HCT116 (cell line): ENCODE measurements at regions not wholly inside any gene's neighbourhood (a gene's known extent, or its start where the extent isn't known, plus 50 kb on each side); places are given as distances from the start of the nearest gene placed in this dataset.

ENCODE experiments used
- ATAC-seq: fragments of 200-7000 bp; cut with Tn5 transposase; 2 replicates; pipeline ENCODE4 v1.9.1; 2020; ENCODE audit warnings: mild to moderate bottlenecking, moderate library complexity
- BruUV-seq: library from RNA; stranded (reverse); fragments of 400-500 nt; replicated peaks from 2 replicates; lab custom pipeline; 2021; lab: Mats Ljungman, UMichigan
- CTCF ChIA-PET: fragments of 300-600 bp; sonication (Branson Sonifier 250); formaldehyde crosslinking; loops from one replicate; lab custom pipeline; 2021; ENCODE audit warnings: antibody characterized with exemption; lab: Charles Lee
- POLR2A ChIA-PET: fragments of 300-600, 350-600 bp; sonication (Branson Sonifier 250); formaldehyde crosslinking; loops from one replicate; lab custom pipeline; 2021; ENCODE audit warnings: antibody characterized with exemption; lab: Charles Lee
- RAD21 ChIA-PET, 2 experiments: fragments of 300-600 bp; sonication (Branson Sonifier 250); formaldehyde crosslinking; loops; one replicate each; lab custom pipeline; 2023; ENCODE audit warnings: low total read pairs in 2 of 2; ENCODE audit not compliant: uncharacterized antibody in 2 of 2, unreplicated experiment in 2 of 2, low non-redundant PET in 1 of 2; lab: Charles Lee
- DNase-seq: peaks from one replicate; pipeline ENCODE4 v3.0.0-alpha.2; 2010; ENCODE audit warnings: low read depth, low spot score
- H2AFZ ChIP-seq: fragments of 200-600 bp; shearing (Covaris generic), sonication (generic); 2 replicates; pipeline ENCODE4 v1.6.1; 2017; ENCODE audit warnings: low read depth, mixed run types, mixed read lengths, antibody characterized with exemption, low read length; ENCODE audit not compliant: poor library complexity, severe bottlenecking
- H3K27ac ChIP-seq: 2 replicates; pipeline ENCODE4 v1.5.1; 2012; ENCODE audit warnings: low read depth, low read length
- H3K27me3 ChIP-seq: fragments of 200-600 bp; sonication (generic); 2 replicates; pipeline ENCODE4 v1.6.1; 2016; ENCODE audit warnings: mixed run types, low read length, mixed read lengths; ENCODE audit not compliant: insufficient read depth
- H3K36me3 ChIP-seq, 2 experiments: fragments of 200-500 bp in 1 of 2; fragments of 200-600 bp in 1 of 2; sonication (Bioruptor generic) in 1 of 2; sonication (generic) in 1 of 2; 2 replicates each; pipeline versions ENCODE4 v1.5.1 to v1.6.1; 2014 to 2016; ENCODE audit warnings: low read length in 2 of 2, inconsistent platforms in 1 of 2, mixed read lengths in 1 of 2, mixed run types in 1 of 2; ENCODE audit not compliant: insufficient read depth in 2 of 2, control insufficient read depth in 1 of 2
- H3K4me1 ChIP-seq, 2 experiments: fragments of 200-600 bp in 1 of 2; sonication (generic) in 1 of 2; 2 replicates each; pipeline versions ENCODE4 v1.5.1 to v1.6.1; 2012 to 2017; ENCODE audit warnings: low read length in 2 of 2, inconsistent platforms in 1 of 2, mild to moderate bottlenecking in 1 of 2, mixed read lengths in 1 of 2, mixed run types in 1 of 2, moderate library complexity in 1 of 2; ENCODE audit not compliant: insufficient read depth in 2 of 2, control insufficient read depth in 1 of 2
- H3K4me2 ChIP-seq: fragments of 200-600 bp; sonication (generic); 2 replicates; pipeline ENCODE4 v1.6.1; 2017; ENCODE audit warnings: mixed run types, low read length, mixed read lengths
- H3K4me3 ChIP-seq, 2 experiments: fragments of 200-600 bp in 1 of 2; sonication (generic) in 1 of 2; replicated peaks in 1 of 2; 2 replicates each; pipeline ENCODE4 v1.5.1; 2011 to 2016; ENCODE audit warnings: low read length in 2 of 2, control low read depth in 1 of 2, low read depth in 1 of 2, mild to moderate bottlenecking in 1 of 2, mixed read lengths in 1 of 2, mixed run types in 1 of 2
- H3K79me2 ChIP-seq: fragments of 200-600 bp; sonication (generic); 2 replicates; pipeline ENCODE4 v1.6.1; 2017; ENCODE audit warnings: mild to moderate bottlenecking, mixed run types, low read length, moderate library complexity, mixed read lengths; ENCODE audit not compliant: insufficient read depth
- H3K9ac ChIP-seq: fragments of 200-600 bp; sonication (generic); 2 replicates; pipeline ENCODE4 v1.6.1; 2016; ENCODE audit warnings: low read length, mixed read lengths
- H3K9me2 ChIP-seq: fragments of 200-600 bp; sonication (generic), shearing (Covaris generic); 2 replicates; pipeline ENCODE4 v1.6.1; 2017; ENCODE audit warnings: mixed run types, mild to moderate bottlenecking, moderate library complexity; ENCODE audit not compliant: insufficient read depth
- H3K9me3 ChIP-seq, 2 experiments: fragments of 200-500 bp in 1 of 2; fragments of 200-600 bp in 1 of 2; sonication (Bioruptor generic) in 1 of 2; sonication (generic) in 1 of 2; 2 replicates each; pipeline ENCODE4 v1.6.1; 2014 to 2017; ENCODE audit warnings: low read length in 2 of 2, mixed read lengths in 2 of 2, inconsistent platforms in 1 of 2, low read depth in 1 of 2, mild to moderate bottlenecking in 1 of 2, mixed run types in 1 of 2, moderate library complexity in 1 of 2; ENCODE audit not compliant: control insufficient read depth in 1 of 2, insufficient read depth in 1 of 2
- H4K20me1 ChIP-seq: fragments of 200-600 bp; sonication (generic), shearing (Covaris generic); 2 replicates; pipeline ENCODE4 v1.6.1; 2017; ENCODE audit warnings: mixed run types, mild to moderate bottlenecking, moderate library complexity; ENCODE audit not compliant: insufficient read depth
- ATF3 ChIP-seq: IDR thresholded peaks from 2 replicates; pipeline ENCODE4 v1.6.1; 2012
- CTCF ChIP-seq, 3 experiments: fragments of 200-600 bp in 1 of 3; sonication (generic) in 1 of 3; IDR thresholded peaks in 2 of 3; conservative IDR thresholded peaks in 1 of 3; 2 replicates each; pipeline ENCODE4 v1.5.1; 2012 to 2017; ENCODE audit warnings: low read depth in 2 of 3, low read length in 2 of 3, antibody characterized with exemption in 1 of 3, borderline replicate concordance in 1 of 3, control low read depth in 1 of 3, mild to moderate bottlenecking in 1 of 3, mixed read lengths in 1 of 3, mixed run types in 1 of 3, moderate library complexity in 1 of 3; ENCODE audit not compliant: insufficient read depth in 1 of 3
- EZH2 ChIP-seq: fragments of 200-600 bp; sonication (generic); IDR thresholded peaks from 2 replicates; pipeline ENCODE4 v1.6.1; 2017; ENCODE audit warnings: antibody characterized with exemption, mixed run types
- EZH2phosphoT487 ChIP-seq: fragments of 200-600 bp; IDR thresholded peaks from 2 replicates; pipeline ENCODE4 v1.6.1; 2018; ENCODE audit warnings: antibody characterized with exemption, borderline replicate concordance
- FOSL1 ChIP-seq: IDR thresholded peaks from 2 replicates; pipeline ENCODE4 v1.6.1; 2012; ENCODE audit warnings: low read depth
- MAX ChIP-seq: IDR thresholded peaks from 2 replicates; pipeline ENCODE4 v1.6.1; 2012
- RAD21 ChIP-seq: IDR thresholded peaks from 2 replicates; pipeline ENCODE4 v1.6.1; 2012; ENCODE audit warnings: low read depth, mild to moderate bottlenecking
- REST ChIP-seq: IDR thresholded peaks from 2 replicates; pipeline ENCODE4 v1.6.1; 2012; ENCODE audit warnings: low read depth
- SIN3A ChIP-seq: IDR thresholded peaks from 2 replicates; pipeline ENCODE4 v1.6.1; 2012; ENCODE audit warnings: low read depth
- SRF ChIP-seq: IDR thresholded peaks from 2 replicates; pipeline ENCODE4 v1.6.1; 2012; ENCODE audit warnings: low read depth
- ZBTB33 ChIP-seq: IDR thresholded peaks from 2 replicates; pipeline ENCODE4 v1.6.1; 2011; ENCODE audit warnings: mild to moderate bottlenecking, low read length, moderate library complexity; ENCODE audit not compliant: insufficient replicate concordance; ENCODE audit errors: extremely low read depth
- ZFX ChIP-seq: fragments of 450-650 bp; IDR thresholded peaks from 2 replicates; pipeline ENCODE4 v1.6.1; 2017
- intact Hi-C: fragments of 100-400 bp; cut with micrococcal nuclease; formaldehyde crosslinking; loops from 2 replicates; pipeline ENCODE4 v1.10.0; 2022

- no peak for TF ChIP-seq REST
These were observed 170.3 kb downstream of the COPRS start (continued) for GRCh38 chr17:31688701-31689100.

- ChIA-PET RAD21 (no interaction called here), CTCF (no interaction called here), POLR2A (no interaction called here)
- TF ChIP-seq ZBTB33 (no peak), FOSL1 (no peak), CTCF (IDR thresholded peaks at IDR 0.05 in 2 of 3, conservative IDR thresholded peaks at IDR 0.05 in 1 of 3; ENCODE audit: borderline replicate concordance in 1 of 3, insufficient read depth in 1 of 3, low read depth in 2 of 3, low read length in 2 of 3) (no peak), EZH2 (no peak), RAD21 (no peak), SRF (no peak), MAX (no peak), SIN3A (no peak), ZFX (no peak), EZH2phosphoT487 (no peak), ATF3 (no peak)
- Histone ChIP-seq H3K4me3 (no peak overlapping the region), H2AFZ (no peak overlapping the region), H3K36me3 (no peaks in the 10 kb centered on the region), H3K79me2 (no peaks in the 10 kb centered on the region), H4K20me1 (no peaks in the 10 kb centered on the region), H3K4me1 (no peaks in the 10 kb centered on the region), H3K9me2 (no peaks in the 10 kb centered on the region), H3K9ac (no peak overlapping the region), H3K27me3 (no peaks in the 10 kb centered on the region), H3K9me3 (no peaks in the 10 kb centered on the region), H3K4me2 (no peak overlapping the region), H3K27ac (no peak overlapping the region)
- no peak for ATAC-seq
- intact Hi-C loops: no loop called here
- DNase-seq: no peak
- no TSS peak for BruUV-seq
These were observed 171.4 kb downstream of the COPRS start for GRCh38 chr17:31687505-31688126.
